ENCODE measurements at regions not wholly inside any gene's neighbourhood (a gene's known extent, or its start where the extent isn't known, plus 50 kb on each side); places are given as distances from the start of the nearest gene placed in this dataset.
"Not testable (repeated sequence)": the region's sequence is repeated elsewhere in the genome, so short reads cannot be mapped to it uniquely, and the experiment has no call there.

- Histone ChIP-seq H3K4me1 (ENCODE audit: control insufficient read depth in 1 of 2, low read depth in 2 of 2) (no peaks in the 10 kb centered on the region), H3K9me3 (no peaks in the 10 kb centered on the region), H3K27ac (no peak overlapping the region), H3K27me3 (replicated peaks; ENCODE audit: insufficient read depth) (no peaks in the 10 kb centered on the region), H3K4me3 (no peak overlapping the region), H3K36me3 (no peaks in the 10 kb centered on the region)
- no peak for DNase-seq (ENCODE audit: low spot score)
- TF ChIP-seq CTCF (IDR thresholded peaks at IDR 0.05), result no peak
- no peak for ATAC-seq (ENCODE audit: insufficient number of reproducible peaks, low FRiP score, low read depth)
These were observed 70.1 kb upstream of the SMIM23 start for GRCh38 chr5:171715551-171715950.

- Histone ChIP-seq H3K36me3 (no peaks in the 10 kb centered on the region), H3K4me1 (ENCODE audit: control insufficient read depth in 1 of 2, low read depth in 2 of 2) (no peaks in the 10 kb centered on the region), H3K27me3 (replicated peaks; ENCODE audit: insufficient read depth) (no peaks in the 10 kb centered on the region), H3K9me3 (no peaks in the 10 kb centered on the region), H3K27ac (no peak overlapping the region), H3K4me3 (no peak overlapping the region)
- no peak for DNase-seq (ENCODE audit: low spot score)
- no peak for ATAC-seq (ENCODE audit: insufficient number of reproducible peaks, low FRiP score, low read depth)
- no peak for TF ChIP-seq CTCF (IDR thresholded peaks at IDR 0.05)
These were observed 65.5 kb upstream of the SMIM23 start for GRCh38 chr5:171720086-171720485.

GRCh38 chr5:171721464-171721863, 64.2 kb upstream of the SMIM23 start:
- no peaks in the 10 kb centered on the region for H3K9me3 ChIP-seq
- no peak overlapping the region for H3K4me3 ChIP-seq
- no peaks in the 10 kb centered on the region for H3K4me1 ChIP-seq (ENCODE audit: control insufficient read depth in 1 of 2, low read depth in 2 of 2)
- no peaks in the 10 kb centered on the region for H3K27me3 ChIP-seq (replicated peaks; ENCODE audit: insufficient read depth)
- no peaks in the 10 kb centered on the region for H3K36me3 ChIP-seq
- no peak for ATAC-seq (ENCODE audit: insufficient number of reproducible peaks, low FRiP score, low read depth)
- no peak overlapping the region for H3K27ac ChIP-seq
- TF ChIP-seq CTCF (IDR thresholded peaks at IDR 0.05), result no peak
- DNase-seq (ENCODE audit: low spot score), result no peak

GRCh38 chr5:171724468-171725204, 61.0 kb upstream of the SMIM23 start:
- DNase-seq (ENCODE audit: low spot score), result no peak
- no peaks in the 10 kb centered on the region for H3K27me3 ChIP-seq (replicated peaks; ENCODE audit: insufficient read depth)
- no peak for TF ChIP-seq CTCF (IDR thresholded peaks at IDR 0.05)
- H3K4me1 ChIP-seq (ENCODE audit: control insufficient read depth in 1 of 2, low read depth in 2 of 2), result no peaks in the 10 kb centered on the region
- H3K36me3 ChIP-seq, result no peaks in the 10 kb centered on the region
- no peak for ATAC-seq (ENCODE audit: insufficient number of reproducible peaks, low FRiP score, low read depth)
- H3K27ac ChIP-seq, result no peak overlapping the region
- peaks cover 5% of the 10 kb centered on the region for H3K9me3 ChIP-seq
- H3K4me3 ChIP-seq, result no peak overlapping the region

- Histone ChIP-seq H3K36me3 (no peaks in the 10 kb centered on the region), H3K4me1 (ENCODE audit: control insufficient read depth in 1 of 2, low read depth in 2 of 2) (no peaks in the 10 kb centered on the region), H3K4me3 (no peak overlapping the region), H3K9me3 (peaks cover 5% of the 10 kb centered on the region), H3K27ac (no peak overlapping the region), H3K27me3 (replicated peaks; ENCODE audit: insufficient read depth) (no peaks in the 10 kb centered on the region)
- no peak for ATAC-seq (ENCODE audit: insufficient number of reproducible peaks, low FRiP score, low read depth)
- no peak for DNase-seq (ENCODE audit: low spot score)
- TF ChIP-seq CTCF (IDR thresholded peaks at IDR 0.05), result no peak
These were observed 60.4 kb upstream of the SMIM23 start for GRCh38 chr5:171725205-171725601.

GRCh38 chr5:171726819-171727218, 58.8 kb upstream of the SMIM23 start:
- not testable (repeated sequence) for H3K9me3 ChIP-seq; H3K36me3 ChIP-seq; ATAC-seq (ENCODE audit: insufficient number of reproducible peaks, low FRiP score, low read depth); H3K4me1 ChIP-seq (ENCODE audit: control insufficient read depth in 1 of 2, low read depth in 2 of 2); H3K4me3 ChIP-seq; H3K27me3 ChIP-seq (replicated peaks; ENCODE audit: insufficient read depth); H3K27ac ChIP-seq; DNase-seq (ENCODE audit: low spot score)

Measured in thoracic aorta (tissue), 2 donors.